Lower leg skin (tissue), 3 donors: ENCODE measurements at regions not wholly inside any gene's neighbourhood (a gene's known extent, or its start where the extent isn't known, plus 50 kb on each side); places are given as distances from the start of the nearest gene placed in this dataset.

Source experiments
- POLR2A ChIP-seq, 2 donors: fragments of 450-650 bp; IDR thresholded peaks; one replicate each; pipeline ENCODE4 v1.6.1; 2016 to 2017; ENCODE audit warnings: antibody characterized with exemption in 2 of 2, mild to moderate bottlenecking in 1 of 2, moderate library complexity in 1 of 2
- TF ChIP-seq, protein P1 (sequence below), 3 donors: fragments of 450-650 bp; IDR thresholded peaks; one replicate each; pipeline ENCODE4 v1.5.1; 2016; ENCODE audit warnings: antibody characterized with exemption in 3 of 3, mild to moderate bottlenecking in 3 of 3, moderate library complexity in 2 of 3

DNA sequence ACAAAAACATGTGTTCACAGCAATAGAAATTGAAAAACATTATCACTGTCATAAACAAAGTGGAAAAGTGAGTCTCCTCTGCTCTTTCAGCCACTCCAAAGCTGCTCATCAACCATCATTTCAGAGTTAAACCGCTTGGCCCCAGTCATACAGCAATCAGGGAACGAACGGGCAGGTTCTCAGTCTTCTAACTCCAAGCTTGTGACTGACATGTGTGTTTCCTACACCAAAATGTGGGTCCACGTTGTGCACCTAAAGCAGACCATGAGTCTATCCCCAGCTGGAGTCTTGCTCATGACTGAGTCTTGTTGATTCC lies 582.6 kb upstream of the ID2 start:
- TF ChIP-seq, protein P1, sequence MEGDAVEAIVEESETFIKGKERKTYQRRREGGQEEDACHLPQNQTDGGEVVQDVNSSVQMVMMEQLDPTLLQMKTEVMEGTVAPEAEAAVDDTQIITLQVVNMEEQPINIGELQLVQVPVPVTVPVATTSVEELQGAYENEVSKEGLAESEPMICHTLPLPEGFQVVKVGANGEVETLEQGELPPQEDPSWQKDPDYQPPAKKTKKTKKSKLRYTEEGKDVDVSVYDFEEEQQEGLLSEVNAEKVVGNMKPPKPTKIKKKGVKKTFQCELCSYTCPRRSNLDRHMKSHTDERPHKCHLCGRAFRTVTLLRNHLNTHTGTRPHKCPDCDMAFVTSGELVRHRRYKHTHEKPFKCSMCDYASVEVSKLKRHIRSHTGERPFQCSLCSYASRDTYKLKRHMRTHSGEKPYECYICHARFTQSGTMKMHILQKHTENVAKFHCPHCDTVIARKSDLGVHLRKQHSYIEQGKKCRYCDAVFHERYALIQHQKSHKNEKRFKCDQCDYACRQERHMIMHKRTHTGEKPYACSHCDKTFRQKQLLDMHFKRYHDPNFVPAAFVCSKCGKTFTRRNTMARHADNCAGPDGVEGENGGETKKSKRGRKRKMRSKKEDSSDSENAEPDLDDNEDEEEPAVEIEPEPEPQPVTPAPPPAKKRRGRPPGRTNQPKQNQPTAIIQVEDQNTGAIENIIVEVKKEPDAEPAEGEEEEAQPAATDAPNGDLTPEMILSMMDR (IDR thresholded peaks at IDR 0.05), result no peak
- TF ChIP-seq POLR2A (IDR thresholded peaks at IDR 0.05), result no peak
